Tibial nerve (tissue), 4 donors: ENCODE measurements at regions not wholly inside any gene's neighbourhood (a gene's known extent, or its start where the extent isn't known, plus 50 kb on each side); places are given as distances from the start of the nearest gene placed in this dataset.

Experiments
- DNase-seq, 2 donors: peaks; one replicate each; pipeline ENCODE4 v3.0.0-alpha.2; 2019; ENCODE audit warnings: low spot score in 2 of 2
- H3K27ac ChIP-seq, 4 donors: fragments of 200-600 bp; sonication (generic) in 3 of 4; one replicate each; pipeline ENCODE4 v1.5.1; 2017 to 2019; ENCODE audit warnings: mild to moderate bottlenecking in 1 of 4
- H3K27me3 ChIP-seq, 2 donors: fragments of 200-600 bp; sonication (generic) in 1 of 2; one replicate each; pipeline versions ENCODE4 v1.5.1 to v1.6.0; 2017 to 2019
- H3K36me3 ChIP-seq, 3 donors: fragments of 200-600 bp; sonication (generic); one replicate each; pipeline ENCODE4 v1.5.1; 2018 to 2019
- H3K4me1 ChIP-seq, 4 donors: fragments of 200-600 bp; sonication (generic) in 3 of 4; one replicate each; pipeline ENCODE4 v1.5.1; 2017 to 2019
- H3K4me3 ChIP-seq, 4 donors: fragments of 200-600 bp; sonication (generic) in 3 of 4; one replicate each; pipeline ENCODE4 v1.5.1; 2017 to 2019; ENCODE audit warnings: mild to moderate bottlenecking in 1 of 4, moderate library complexity in 1 of 4
- H3K9me3 ChIP-seq, 4 donors: fragments of 200-600 bp; sonication (generic) in 3 of 4; one replicate each; pipeline ENCODE4 v1.5.1; 2017 to 2019
- CTCF ChIP-seq, 5 experiments: fragments of 200-600 bp in 3 of 5; fragments of 450-650 bp in 2 of 5; sonication (generic) in 3 of 5; IDR thresholded peaks; one replicate each; pipeline ENCODE4 v1.5.1; 2016 to 2019; ENCODE audit warnings: antibody characterized with exemption in 5 of 5, mild to moderate bottlenecking in 3 of 5, moderate library complexity in 2 of 5
- EP300 ChIP-seq, 2 donors: sonication (generic); formaldehyde crosslinking; IDR thresholded peaks; one replicate each; pipeline ENCODE4 v1.6.1; 2017; ENCODE audit warnings: antibody characterized with exemption in 2 of 2, mild to moderate bottlenecking in 1 of 2
- POLR2A ChIP-seq, 2 donors: fragments of 450-650 bp; IDR thresholded peaks; one replicate each; pipeline ENCODE4 v1.6.1; 2017; ENCODE audit warnings: antibody characterized with exemption in 2 of 2, mild to moderate bottlenecking in 2 of 2, moderate library complexity in 2 of 2
- WGBS, 2 donors: methylation state at CpG; one replicate each; pipeline ENCODE4 v1.1.5; 2018; 5-methylcytosine and 5-hydroxymethylcytosine counted together

GRCh38 chr10:118458957-118459641 is 117.0 kb upstream of the FAM204A start:
- H3K27me3 ChIP-seq = peaks cover 0 to 6% of the 10 kb centered on the region in 2 donors
- 54 to 56% methylated on average over 10 of the region's 10 CpGs for WGBS, 2 donors
- no peak overlapping the region for H3K4me3 ChIP-seq

GRCh38 chr10:118457824-118458428 is 115.8 kb upstream of the FAM204A start:
- no peaks in the 10 kb centered on the region for H3K4me1 ChIP-seq
- DNase-seq = no peak
- TF ChIP-seq POLR2A (IDR thresholded peaks at IDR 0.05) = no peak
- TF ChIP-seq CTCF (IDR thresholded peaks at IDR 0.05) = no peak
- no peak for TF ChIP-seq EP300 (IDR thresholded peaks at IDR 0.05)

More at GRCh38 chr10:118458957-118459641, 117.0 kb upstream of the FAM204A start:
- no peaks in the 10 kb centered on the region for H3K4me1 ChIP-seq
- DNase-seq = no peak
- TF ChIP-seq EP300 (IDR thresholded peaks at IDR 0.05) = no peak
- TF ChIP-seq POLR2A (IDR thresholded peaks at IDR 0.05) = no peak
- no peak for TF ChIP-seq CTCF (IDR thresholded peaks at IDR 0.05)
- no peaks in the 10 kb centered on the region for H3K36me3 ChIP-seq
- no peaks in the 10 kb centered on the region for H3K9me3 ChIP-seq
- no peak overlapping the region for H3K27ac ChIP-seq

GRCh38 chr10:118455181-118455695 is 113.1 kb upstream of the FAM204A start:
- WGBS, 2 donors = 35 to 49% methylated on average over 6 of the region's 6 CpGs
- no peak for DNase-seq
- peaks cover 0 to 19% (median 0%) of the 10 kb centered on the region in 4 donors for H3K9me3 ChIP-seq
- H3K4me1 ChIP-seq = no peaks in the 10 kb centered on the region
- H3K36me3 ChIP-seq = no peaks in the 10 kb centered on the region
- TF ChIP-seq CTCF (IDR thresholded peaks at IDR 0.05) (no peak), POLR2A (IDR thresholded peaks at IDR 0.05) (no peak), EP300 (IDR thresholded peaks at IDR 0.05) (no peak)
- H3K27ac ChIP-seq = no peak overlapping the region
- no peaks in the 10 kb centered on the region for H3K27me3 ChIP-seq
- no peak overlapping the region for H3K4me3 ChIP-seq

More at GRCh38 chr10:118457824-118458428, 115.8 kb upstream of the FAM204A start:
- Histone ChIP-seq H3K9me3 (no peaks in the 10 kb centered on the region), H3K4me3 (no peak overlapping the region), H3K27me3 (peaks cover 0 to 6% of the 10 kb centered on the region in 2 donors), H3K27ac (no peak overlapping the region), H3K36me3 (no peaks in the 10 kb centered on the region)

GRCh38 chr10:118454211-118454610 is 112.1 kb upstream of the FAM204A start:
- TF ChIP-seq EP300 (IDR thresholded peaks at IDR 0.05) (no peak), CTCF (IDR thresholded peaks at IDR 0.05) (no peak), POLR2A (IDR thresholded peaks at IDR 0.05) (no peak)
- 33 to 43% methylated on average over 2 of the region's 2 CpGs for WGBS, 2 donors
- H3K9me3 ChIP-seq = peaks cover 0 to 19% (median 0%) of the 10 kb centered on the region in 4 donors

GRCh38 chr10:118452098-118452497 is 110.0 kb upstream of the FAM204A start:
- Histone ChIP-seq H3K27ac (no peak overlapping the region), H3K27me3 (peaks cover 0 to 5% of the 10 kb centered on the region in 2 donors), H3K4me3 (no peak overlapping the region), H3K4me1 (no peaks in the 10 kb centered on the region), H3K36me3 (no peaks in the 10 kb centered on the region), H3K9me3 (peaks cover 0 to 19% (median 0%) of the 10 kb centered on the region in 4 donors)
- TF ChIP-seq CTCF (IDR thresholded peaks at IDR 0.05) (no peak), POLR2A (IDR thresholded peaks at IDR 0.05) (no peak), EP300 (IDR thresholded peaks at IDR 0.05) (no peak)
- DNase-seq = no peak

More at GRCh38 chr10:118454211-118454610, 112.1 kb upstream of the FAM204A start:
- Histone ChIP-seq H3K27ac (no peak overlapping the region), H3K4me1 (no peaks in the 10 kb centered on the region), H3K36me3 (no peaks in the 10 kb centered on the region), H3K27me3 (peaks cover 0 to 5% of the 10 kb centered on the region in 2 donors), H3K4me3 (no peak overlapping the region)
- no peak for DNase-seq
